HUES64 (cell line): ENCODE measurements at regions not wholly inside any gene's neighbourhood (a gene's known extent, or its start where the extent isn't known, plus 50 kb on each side); places are given as distances from the start of the nearest gene placed in this dataset.
"Not testable (repeated sequence)": the region's sequence is repeated elsewhere in the genome, so short reads cannot be mapped to it uniquely, and the experiment has no call there.

ENCODE experiments used
- H3K27ac ChIP-seq: 2 replicates; pipeline ENCODE4 v1.7.0; 2013; ENCODE audit warnings: low read depth, low read length, inconsistent platforms
- H3K27me3 ChIP-seq: 2 replicates; pipeline ENCODE4 v1.6.1; 2013; ENCODE audit warnings: mild to moderate bottlenecking, low read length; ENCODE audit not compliant: insufficient read depth
- H3K36me3 ChIP-seq: 2 replicates; pipeline ENCODE4 v1.6.1; 2013; ENCODE audit warnings: mild to moderate bottlenecking, low read length; ENCODE audit not compliant: insufficient read depth
- H3K4me1 ChIP-seq: 2 replicates; pipeline ENCODE4 v1.6.1; 2013; ENCODE audit warnings: mild to moderate bottlenecking, low read length, moderate library complexity; ENCODE audit not compliant: insufficient read depth
- H3K4me3 ChIP-seq: 2 replicates; pipeline ENCODE4 v1.5.1; 2013; ENCODE audit warnings: mild to moderate bottlenecking, low read length, moderate library complexity
- H3K9ac ChIP-seq: 2 replicates; pipeline ENCODE4 v1.6.1; 2013; ENCODE audit warnings: mild to moderate bottlenecking, low read depth, low read length
- H3K9me3 ChIP-seq: 2 replicates; pipeline ENCODE4 v1.6.1; 2013; ENCODE audit warnings: low read depth, low read length; ENCODE audit not compliant: insufficient read depth
- WGBS: fragments of 150-250, 120-280 bp; methylation state at CpG from one replicate; pipeline ENCODE4 v1.1.7; 2013; ENCODE audit warnings: missing lambda C conversion rate; 5-methylcytosine and 5-hydroxymethylcytosine counted together

GRCh38 chr4:153090181-153090580, 114.1 kb upstream of the TRIM2 start:
- WGBS: 90% methylated on average over 2 of the region's 2 CpGs

GRCh38 chr4:153090670-153091385, 113.4 kb upstream of the TRIM2 start:
- no peak overlapping the region for H3K9ac ChIP-seq
- no peak overlapping the region for H3K27ac ChIP-seq
- no peaks in the 10 kb centered on the region for H3K9me3 ChIP-seq
- 0 out of 2 replicates have a peak, but pooled peaks cover 4% of the 10 kb centered on the region for H3K4me1 ChIP-seq
- 90% methylated on average over 6 of the region's 6 CpGs for WGBS
- H3K27me3 ChIP-seq: no peaks in the 10 kb centered on the region
- H3K36me3 ChIP-seq: no peaks in the 10 kb centered on the region
- no peak overlapping the region for H3K4me3 ChIP-seq

More at GRCh38 chr4:153090181-153090580, 114.1 kb upstream of the TRIM2 start:
- Histone ChIP-seq H3K4me1 (0 out of 2 replicates have a peak, but pooled peaks cover 4% of the 10 kb centered on the region), H3K9me3 (no peaks in the 10 kb centered on the region), H3K36me3 (no peaks in the 10 kb centered on the region), H3K27me3 (no peaks in the 10 kb centered on the region), H3K9ac (no peak overlapping the region), H3K4me3 (no peak overlapping the region), H3K27ac (no peak overlapping the region)

GRCh38 chr4:153093396-153093795, 110.8 kb upstream of the TRIM2 start:
- 94% methylated on average over 1 of the region's 1 CpG for WGBS
- H3K27ac ChIP-seq: no peak overlapping the region
- no peak overlapping the region for H3K9ac ChIP-seq

GRCh38 chr4:153093802-153094201, 110.4 kb upstream of the TRIM2 start:
- no peaks in the 10 kb centered on the region for H3K36me3 ChIP-seq
- H3K9me3 ChIP-seq: no peaks in the 10 kb centered on the region
- 0 out of 2 replicates have a peak, but pooled peaks cover 4% of the 10 kb centered on the region for H3K4me1 ChIP-seq
- H3K27ac ChIP-seq: no peak overlapping the region
- 96% methylated on average over 3 of the region's 4 CpGs for WGBS
- no peaks in the 10 kb centered on the region for H3K27me3 ChIP-seq
- no peak overlapping the region for H3K4me3 ChIP-seq
- no peak overlapping the region for H3K9ac ChIP-seq

More at GRCh38 chr4:153093396-153093795, 110.8 kb upstream of the TRIM2 start:
- Histone ChIP-seq H3K27me3 (no peaks in the 10 kb centered on the region), H3K4me3 (no peak overlapping the region), H3K4me1 (0 out of 2 replicates have a peak, but pooled peaks cover 4% of the 10 kb centered on the region), H3K9me3 (no peaks in the 10 kb centered on the region), H3K36me3 (no peaks in the 10 kb centered on the region)

- Histone ChIP-seq H3K4me3 (no peak overlapping the region), H3K36me3 (no peaks in the 10 kb centered on the region), H3K27ac (no peak overlapping the region), H3K9ac (no peak overlapping the region), H3K4me1 (no peaks in the 10 kb centered on the region), H3K27me3 (no peaks in the 10 kb centered on the region), H3K9me3 (no peaks in the 10 kb centered on the region)
- 74% methylated on average over 3 of the region's 3 CpGs for WGBS
These were observed 109.8 kb upstream of the TRIM2 start for GRCh38 chr4:153094435-153094834.

GRCh38 chr4:153095448-153096204, 108.6 kb upstream of the TRIM2 start:
- no peak overlapping the region for H3K4me3 ChIP-seq
- no peaks in the 10 kb centered on the region for H3K36me3 ChIP-seq
- H3K27me3 ChIP-seq: no peaks in the 10 kb centered on the region
- no peak overlapping the region for H3K9ac ChIP-seq
- no peak overlapping the region for H3K27ac ChIP-seq
- H3K4me1 ChIP-seq: no peaks in the 10 kb centered on the region
- H3K9me3 ChIP-seq: no peaks in the 10 kb centered on the region
- WGBS: 91% methylated on average over 14 of the region's 14 CpGs

GRCh38 chr4:153096344-153096743, 107.9 kb upstream of the TRIM2 start:
- no peaks in the 10 kb centered on the region for H3K9me3 ChIP-seq
- H3K9ac ChIP-seq: no peak overlapping the region
- 92% methylated on average over 3 of the region's 3 CpGs for WGBS
- H3K36me3 ChIP-seq: no peaks in the 10 kb centered on the region
- H3K27me3 ChIP-seq: no peaks in the 10 kb centered on the region
- H3K27ac ChIP-seq: no peak overlapping the region
- H3K4me1 ChIP-seq: no peaks in the 10 kb centered on the region
- H3K4me3 ChIP-seq: no peak overlapping the region

GRCh38 chr4:153098427-153098826, 105.8 kb upstream of the TRIM2 start:
- no peaks in the 10 kb centered on the region for H3K27me3 ChIP-seq
- no peak overlapping the region for H3K27ac ChIP-seq
- no peaks in the 10 kb centered on the region for H3K4me1 ChIP-seq
- no peaks in the 10 kb centered on the region for H3K9me3 ChIP-seq
- no peak overlapping the region for H3K4me3 ChIP-seq
- no peak overlapping the region for H3K9ac ChIP-seq
- WGBS: 82% methylated on average over 3 of the region's 3 CpGs
- no peaks in the 10 kb centered on the region for H3K36me3 ChIP-seq

- Histone ChIP-seq H3K4me1 (no peaks in the 10 kb centered on the region), H3K27me3 (no peaks in the 10 kb centered on the region), H3K4me3 (no peak overlapping the region), H3K9me3 (no peaks in the 10 kb centered on the region), H3K36me3 (no peaks in the 10 kb centered on the region), H3K9ac (no peak overlapping the region), H3K27ac (no peak overlapping the region)
- 94% methylated on average over 3 of the region's 3 CpGs for whole genome bisulfite sequencing
These were observed 104.7 kb upstream of the TRIM2 start for GRCh38 chr4:153099391-153100140.

GRCh38 chr4:153106736-153107135, 97.5 kb upstream of the TRIM2 start:
- not testable (repeated sequence) for H3K4me1 ChIP-seq, H3K9ac ChIP-seq, H3K4me3 ChIP-seq, H3K36me3 ChIP-seq, H3K27ac ChIP-seq, H3K27me3 ChIP-seq, H3K9me3 ChIP-seq
- whole genome bisulfite sequencing: 75% methylated on average over 2 of the region's 2 CpGs

GRCh38 chr4:153107246-153107645, 97.0 kb upstream of the TRIM2 start:
- Histone ChIP-seq H3K27me3 (no peaks in the 10 kb centered on the region), H3K4me1 (no peaks in the 10 kb centered on the region), H3K4me3 (no peak overlapping the region), H3K36me3 (no peaks in the 10 kb centered on the region), H3K9ac (no peak overlapping the region), H3K9me3 (no peaks in the 10 kb centered on the region), H3K27ac (no peak overlapping the region)
- WGBS: 90% methylated on average over 8 of the region's 8 CpGs
